Activated T-cell treated with anti-CD3 and anti-CD28 coated beads, Interleukin-2, amount 50 U/mL, for 4 hours (primary cell): ENCODE measurements at regions not wholly inside any gene's neighbourhood (a gene's known extent, or its start where the extent isn't known, plus 50 kb on each side); places are given as distances from the start of the nearest gene placed in this dataset.

Experiments used
- ATAC-seq, 2 donors: fragments of 200-7000 bp; cut with Tn5 transposase; one replicate each; pipeline ENCODE4 v1.10.0; 2021
- DNase-seq: peaks from one replicate; pipeline ENCODE4 v3.0.0-alpha.2; 2020
- H3K27me3 Mint-ChIP-seq: one replicate; pipeline ENCODE4 v1.8.0; 2021; ENCODE audit warnings: low read depth, mixed read lengths
- H3K36me3 Mint-ChIP-seq: one replicate; pipeline ENCODE4 v1.8.0; 2022; ENCODE audit warnings: mixed read lengths; ENCODE audit not compliant: insufficient read depth
- H3K4me1 Mint-ChIP-seq: one replicate; pipeline ENCODE4 v1.8.0; 2021; ENCODE audit warnings: low read depth, mixed read lengths
- H3K4me3 Mint-ChIP-seq: one replicate; pipeline ENCODE4 v1.8.0; 2021; ENCODE audit warnings: mild to moderate bottlenecking, moderate library complexity, mixed read lengths
- H3K9me3 Mint-ChIP-seq: one replicate; pipeline ENCODE4 v1.8.0; 2021; ENCODE audit warnings: mixed read lengths

DNA sequence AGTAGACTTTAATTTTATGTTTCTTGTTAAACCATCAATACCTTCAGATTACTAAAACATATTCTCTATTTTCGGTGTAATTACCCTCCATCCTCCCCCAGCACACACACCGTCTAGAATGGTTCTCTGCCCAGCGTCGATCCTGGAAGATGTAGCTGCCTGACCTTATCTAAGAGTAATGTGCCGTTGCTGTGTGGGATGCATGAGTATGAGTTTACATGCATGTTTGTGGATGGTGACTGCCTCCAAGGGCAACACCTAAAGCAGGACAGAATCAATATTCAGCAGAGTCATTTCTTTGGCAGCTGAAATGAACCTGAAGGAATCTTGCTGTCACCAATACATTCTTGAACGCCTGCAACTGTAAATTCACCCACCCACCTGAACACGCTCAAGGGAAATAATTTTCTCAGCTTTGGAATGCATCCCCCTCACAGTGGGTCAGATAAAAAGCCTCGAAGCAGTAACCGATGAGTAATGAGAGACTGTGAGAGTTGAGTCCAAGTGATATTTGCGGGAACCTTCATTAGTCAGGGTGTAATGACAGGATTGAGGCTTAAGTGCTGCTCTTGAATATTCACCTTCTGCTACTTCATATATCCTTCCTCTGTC is 155.8 kb upstream of the RND3 start:
- Mint-ChIP-seq H3K4me3 (no peak overlapping the region), H3K9me3 (no peaks in the 10 kb centered on the region), H3K27me3 (no peaks in the 10 kb centered on the region), H3K36me3 (no peaks in the 10 kb centered on the region), H3K4me1 (no peaks in the 10 kb centered on the region)
- ATAC-seq: no peak
- DNase-seq: no peak

DNA sequence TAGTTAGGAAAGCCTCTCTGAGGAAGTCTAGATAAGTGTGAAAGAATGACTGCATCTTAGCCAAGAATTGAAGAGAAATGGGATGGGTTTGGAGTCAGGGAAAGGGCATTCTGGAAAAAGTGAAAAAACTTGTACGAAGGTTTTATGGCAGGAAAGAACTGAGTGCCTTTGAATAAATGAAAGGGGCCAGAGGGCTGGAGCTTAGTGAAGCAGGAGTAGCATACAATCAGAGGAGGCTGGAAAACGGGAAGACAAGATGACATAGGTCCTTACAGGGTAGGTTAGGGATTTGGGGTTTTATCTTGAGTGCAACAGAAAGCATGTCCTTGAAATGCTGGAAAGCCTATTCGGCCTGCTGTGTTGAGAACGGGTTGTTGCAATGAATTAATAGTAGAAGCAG is 152.6 kb upstream of the RND3 start:
- DNase-seq (no peak), ATAC-seq (no peak)
- Mint-ChIP-seq H3K9me3 (no peaks in the 10 kb centered on the region), H3K4me1 (no peaks in the 10 kb centered on the region), H3K27me3 (no peaks in the 10 kb centered on the region), H3K36me3 (no peaks in the 10 kb centered on the region), H3K4me3 (no peak overlapping the region)

DNA sequence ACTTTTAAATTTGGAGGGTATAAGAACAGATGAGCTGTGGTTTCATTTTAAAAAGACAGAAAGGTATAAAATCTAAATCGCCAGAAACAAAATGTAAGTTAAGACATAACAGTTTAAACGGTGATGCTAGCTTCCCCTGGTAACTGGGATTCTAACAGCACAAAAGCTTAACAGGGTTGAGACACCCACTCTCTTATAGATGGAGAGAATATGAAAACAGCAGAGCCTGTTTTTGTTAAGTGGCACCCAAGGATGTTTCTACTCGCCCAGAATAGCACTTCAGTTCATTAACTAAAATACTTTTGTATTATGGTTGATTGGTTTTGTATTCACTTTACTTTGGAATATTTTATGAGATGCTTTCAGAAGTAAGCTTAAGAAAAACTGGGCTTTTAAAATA is 151.9 kb upstream of the RND3 start:
- DNase-seq (no peak), ATAC-seq (no peak)
- Mint-ChIP-seq H3K36me3 (no peaks in the 10 kb centered on the region), H3K4me3 (no peak overlapping the region), H3K4me1 (no peaks in the 10 kb centered on the region), H3K27me3 (no peaks in the 10 kb centered on the region), H3K9me3 (no peaks in the 10 kb centered on the region)

DNA sequence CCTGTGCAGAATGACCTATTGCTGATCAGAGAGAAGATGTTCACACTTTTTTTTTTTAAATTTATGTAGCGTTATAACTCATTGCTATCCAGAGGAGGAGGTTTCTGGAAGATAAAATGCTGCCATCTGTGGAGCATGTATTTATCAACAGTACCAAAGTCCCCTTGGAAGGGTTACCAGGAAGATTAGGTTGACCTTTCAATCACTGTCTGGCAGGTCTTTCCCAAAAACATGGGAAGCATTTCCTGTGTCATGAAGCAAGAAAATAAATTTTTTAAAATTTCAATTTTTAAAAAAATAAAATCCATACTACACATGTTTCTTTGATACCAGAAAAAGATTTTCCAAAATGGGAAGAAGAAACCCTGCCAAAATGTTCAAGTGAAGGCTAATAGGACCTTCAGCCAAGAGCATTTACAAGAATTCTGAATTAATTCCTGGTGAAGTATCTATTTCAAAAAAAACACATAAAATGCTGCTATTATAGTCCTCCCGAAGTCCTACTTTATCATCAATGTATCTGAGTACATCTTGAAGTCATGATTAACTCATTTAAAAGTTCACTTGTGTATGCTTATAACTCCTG is 143.9 kb upstream of the RND3 start:
- no peaks in the 10 kb centered on the region for H3K9me3 Mint-ChIP-seq
- ATAC-seq (no peak), DNase-seq (no peak)
- no peaks in the 10 kb centered on the region for H3K4me1 Mint-ChIP-seq
- H3K27me3 Mint-ChIP-seq: no peaks in the 10 kb centered on the region
- no peaks in the 10 kb centered on the region for H3K36me3 Mint-ChIP-seq
- H3K4me3 Mint-ChIP-seq: no peak overlapping the region

DNA sequence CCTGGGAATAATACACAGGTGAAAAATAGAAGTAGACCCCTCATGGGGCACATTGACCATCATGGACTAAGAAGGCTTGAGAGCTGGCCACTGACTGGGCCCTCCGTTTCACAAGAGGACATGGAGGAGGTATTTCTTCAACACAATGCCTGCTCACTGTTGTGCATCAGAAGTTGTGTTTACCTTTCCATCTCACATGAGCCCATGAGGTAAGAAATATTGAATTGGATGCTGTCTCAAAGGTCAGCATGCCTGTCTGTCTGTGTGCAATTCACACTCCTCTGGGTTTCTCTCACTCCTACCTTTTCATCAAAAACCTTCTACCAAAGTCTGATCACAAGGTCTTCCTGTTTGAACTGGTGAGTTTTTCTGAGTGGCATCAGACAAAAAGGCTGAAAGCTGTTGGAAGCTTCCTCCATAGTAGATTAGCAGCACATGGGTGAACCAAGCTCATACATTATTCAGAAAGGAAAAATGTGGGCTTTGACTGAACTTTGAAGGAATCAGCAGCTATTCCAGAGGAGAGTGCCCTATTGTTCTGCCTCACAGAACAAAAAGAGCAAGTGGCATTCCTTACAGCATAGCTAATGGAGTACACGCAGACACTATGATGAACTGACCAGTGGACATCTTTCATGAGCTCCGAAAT is 143.2 kb upstream of the RND3 start:
- Mint-ChIP-seq H3K27me3 (no peaks in the 10 kb centered on the region), H3K4me3 (no peak overlapping the region), H3K36me3 (no peaks in the 10 kb centered on the region), H3K9me3 (no peaks in the 10 kb centered on the region), H3K4me1 (no peaks in the 10 kb centered on the region)
- no peak for DNase-seq
- no peak for ATAC-seq

DNA sequence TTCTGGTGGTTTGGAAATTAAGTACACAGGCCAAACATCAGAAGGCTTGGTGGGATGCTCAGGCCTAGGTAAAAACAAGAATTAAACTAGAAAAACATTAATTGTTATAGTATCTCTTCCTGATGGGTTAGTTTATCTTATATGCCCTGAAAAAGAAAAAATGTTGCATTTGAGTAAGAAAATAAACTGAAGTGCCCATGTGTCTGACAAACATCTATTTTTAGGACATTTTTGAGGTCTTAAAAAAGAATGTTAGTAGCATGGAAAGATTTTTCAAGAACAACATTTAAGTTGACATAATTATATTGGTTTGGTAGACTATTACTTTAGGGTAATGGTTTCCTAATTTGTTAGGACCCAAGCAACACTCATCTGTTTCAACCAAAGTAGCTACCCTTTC is 140.1 kb upstream of the RND3 start:
- Mint-ChIP-seq H3K9me3 (no peaks in the 10 kb centered on the region), H3K27me3 (peaks cover 2% of the 10 kb centered on the region), H3K36me3 (no peaks in the 10 kb centered on the region), H3K4me1 (no peaks in the 10 kb centered on the region), H3K4me3 (no peak overlapping the region)
- no peak for ATAC-seq
- no peak for DNase-seq

DNA sequence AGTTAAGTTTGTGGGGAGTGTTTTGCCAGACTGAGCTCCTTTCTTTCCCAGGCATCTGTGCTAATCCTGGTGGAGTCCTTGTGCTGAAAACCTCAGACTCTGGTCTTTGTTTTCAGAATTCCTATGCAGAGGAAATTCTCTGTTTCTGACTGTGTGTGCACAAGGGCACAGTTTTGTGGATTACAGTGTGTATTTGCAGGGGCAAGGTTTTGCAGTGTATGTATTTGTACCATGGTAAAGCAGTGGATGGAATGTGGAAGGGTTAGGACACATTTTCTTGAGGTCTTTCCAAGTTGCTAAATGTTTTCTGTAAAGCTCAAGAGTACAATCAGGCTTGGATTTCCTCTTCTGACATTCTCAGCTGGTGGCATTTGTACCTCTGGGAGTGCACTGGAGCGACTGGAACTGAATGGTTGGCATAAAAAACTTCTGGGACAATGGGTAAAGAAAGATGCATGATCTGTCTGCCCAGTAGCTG is 139.5 kb upstream of the RND3 start:
- ATAC-seq (no peak), DNase-seq (no peak)
- Mint-ChIP-seq H3K27me3 (peaks cover 2% of the 10 kb centered on the region), H3K4me1 (no peaks in the 10 kb centered on the region), H3K36me3 (no peaks in the 10 kb centered on the region), H3K9me3 (no peaks in the 10 kb centered on the region), H3K4me3 (no peak overlapping the region)

DNA sequence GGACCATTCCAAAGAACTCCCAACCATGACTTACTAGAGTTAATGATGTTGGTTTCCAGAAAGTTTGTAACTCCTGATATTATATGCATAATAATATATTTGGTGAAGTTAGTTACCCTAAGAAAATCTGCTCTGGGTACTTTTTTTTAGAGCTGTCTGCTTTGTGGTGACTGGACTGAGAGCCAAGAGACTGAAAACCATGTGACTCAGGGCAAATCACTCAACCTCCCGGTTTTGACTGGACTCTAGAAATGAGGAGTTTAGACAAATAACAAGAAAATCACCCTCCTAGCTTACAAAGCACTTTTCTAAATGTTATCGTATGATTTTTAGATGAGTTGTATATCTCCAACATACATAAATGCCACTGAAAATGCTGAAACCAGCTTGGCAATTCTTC is 138.3 kb upstream of the RND3 start:
- Mint-ChIP-seq H3K9me3 (no peaks in the 10 kb centered on the region), H3K27me3 (peaks cover 2% of the 10 kb centered on the region), H3K4me1 (no peaks in the 10 kb centered on the region), H3K36me3 (no peaks in the 10 kb centered on the region), H3K4me3 (no peak overlapping the region)
- ATAC-seq: no peak
- DNase-seq: no peak

DNA sequence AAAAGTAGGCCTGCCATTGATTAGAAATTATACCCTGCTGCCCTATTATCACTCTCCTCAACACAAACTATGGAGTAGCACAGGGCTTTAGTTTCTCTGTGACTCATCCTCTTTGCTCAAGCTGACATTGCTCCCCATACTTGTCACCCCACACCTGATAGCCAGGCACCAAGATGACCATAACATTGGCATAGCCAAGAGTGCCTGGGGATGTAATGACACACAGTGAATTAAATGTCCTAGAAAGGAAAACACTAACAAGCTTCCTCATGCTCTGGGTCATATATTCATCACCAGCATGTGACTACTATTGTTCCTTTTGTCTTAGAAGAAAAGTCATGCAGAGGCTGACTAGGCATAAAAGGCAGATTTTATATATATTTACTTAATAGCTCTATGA is 137.8 kb upstream of the RND3 start:
- H3K4me1 Mint-ChIP-seq: no peaks in the 10 kb centered on the region
- H3K4me3 Mint-ChIP-seq: no peak overlapping the region
- no peaks in the 10 kb centered on the region for H3K9me3 Mint-ChIP-seq
- peaks cover 2% of the 10 kb centered on the region for H3K27me3 Mint-ChIP-seq
- no peaks in the 10 kb centered on the region for H3K36me3 Mint-ChIP-seq
- DNase-seq: no peak
- ATAC-seq: no peak

DNA sequence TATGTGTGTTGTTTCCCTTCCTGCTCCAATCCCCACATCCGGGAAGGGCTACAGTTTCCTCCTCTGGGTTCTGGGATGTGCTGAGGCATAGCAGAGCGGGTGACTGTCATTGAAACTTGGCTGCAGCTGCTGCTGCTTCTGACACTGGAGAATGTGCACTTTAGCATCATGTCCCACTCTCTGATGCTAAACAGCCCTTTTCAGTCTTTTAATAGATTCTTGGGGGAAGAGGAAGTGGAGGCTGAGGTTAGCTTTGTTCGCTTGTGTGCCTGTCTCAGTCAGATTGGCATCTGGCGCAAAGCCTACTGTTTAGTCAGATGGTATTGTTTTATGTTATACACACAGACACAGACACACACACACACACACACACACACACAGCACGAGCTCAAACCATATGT is 136.5 kb upstream of the RND3 start:
- H3K4me3 Mint-ChIP-seq: no peak overlapping the region
- no peaks in the 10 kb centered on the region for H3K9me3 Mint-ChIP-seq
- H3K36me3 Mint-ChIP-seq: no peaks in the 10 kb centered on the region

DNA sequence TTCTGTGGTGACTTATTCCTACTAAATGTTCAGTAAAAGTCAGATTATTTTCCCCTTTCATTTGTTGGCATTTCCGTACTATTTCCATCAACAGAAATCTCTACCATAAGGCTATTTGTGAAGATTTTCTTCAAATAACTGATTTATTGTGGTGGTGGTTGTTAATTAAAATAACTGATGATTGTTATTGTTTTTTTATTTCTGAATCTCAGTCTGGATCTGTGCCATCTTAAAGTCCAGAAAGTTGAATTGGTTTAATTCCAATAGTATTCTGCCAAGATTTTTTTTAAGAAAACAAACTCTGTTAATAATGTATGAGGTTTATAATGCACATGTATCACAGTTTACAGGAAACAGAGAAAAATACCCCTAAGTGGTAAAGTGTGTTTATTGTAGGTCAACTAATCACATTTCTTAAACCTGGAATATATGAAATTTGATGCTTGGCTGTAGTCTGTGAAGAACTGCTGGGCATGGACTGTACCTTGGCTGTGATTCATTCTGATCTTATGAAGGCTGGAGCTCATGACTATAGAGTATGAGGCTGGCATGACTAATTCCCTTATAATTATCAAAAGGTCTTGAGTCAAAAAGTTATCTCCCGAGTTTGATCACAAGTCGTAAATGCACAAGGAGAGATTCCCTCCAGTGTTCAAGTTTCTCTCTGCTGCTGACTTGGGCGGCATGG is 134.2 kb upstream of the RND3 start:
- H3K4me3 Mint-ChIP-seq: no peak overlapping the region
- H3K36me3 Mint-ChIP-seq: no peaks in the 10 kb centered on the region
- H3K27me3 Mint-ChIP-seq: peaks cover 2% of the 10 kb centered on the region
- no peaks in the 10 kb centered on the region for H3K4me1 Mint-ChIP-seq
- DNase-seq: no peak
- H3K9me3 Mint-ChIP-seq: no peaks in the 10 kb centered on the region
- ATAC-seq: no peak

More for the DNA sequence above, 136.5 kb upstream of the RND3 start:
- Mint-ChIP-seq H3K4me1 (no peaks in the 10 kb centered on the region), H3K27me3 (peaks cover 2% of the 10 kb centered on the region)
- ATAC-seq (no peak), DNase-seq (no peak)

DNA sequence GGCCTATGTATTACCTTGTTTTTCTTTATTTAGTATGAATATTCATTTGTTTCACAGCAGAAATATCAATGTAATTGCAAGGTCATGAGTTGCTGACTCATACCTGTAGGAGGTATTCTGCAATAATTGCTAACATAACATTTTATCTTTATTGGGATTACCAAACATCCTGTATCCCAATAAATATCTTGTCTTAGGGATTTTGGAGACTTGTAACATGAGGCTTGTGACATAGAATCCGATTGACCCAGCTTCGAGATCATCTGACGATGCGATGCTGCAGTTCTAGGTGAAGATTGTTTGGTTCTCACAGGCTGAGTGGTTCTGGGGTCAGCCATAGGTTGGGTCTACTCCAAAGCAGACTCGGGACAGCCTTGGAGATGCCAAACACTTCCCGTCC is 133.4 kb upstream of the RND3 start:
- H3K4me1 Mint-ChIP-seq: no peaks in the 10 kb centered on the region
- H3K27me3 Mint-ChIP-seq: peaks cover 2% of the 10 kb centered on the region
- no peak for ATAC-seq
- no peak overlapping the region for H3K4me3 Mint-ChIP-seq
- no peaks in the 10 kb centered on the region for H3K36me3 Mint-ChIP-seq
- no peak for DNase-seq
- no peaks in the 10 kb centered on the region for H3K9me3 Mint-ChIP-seq

DNA sequence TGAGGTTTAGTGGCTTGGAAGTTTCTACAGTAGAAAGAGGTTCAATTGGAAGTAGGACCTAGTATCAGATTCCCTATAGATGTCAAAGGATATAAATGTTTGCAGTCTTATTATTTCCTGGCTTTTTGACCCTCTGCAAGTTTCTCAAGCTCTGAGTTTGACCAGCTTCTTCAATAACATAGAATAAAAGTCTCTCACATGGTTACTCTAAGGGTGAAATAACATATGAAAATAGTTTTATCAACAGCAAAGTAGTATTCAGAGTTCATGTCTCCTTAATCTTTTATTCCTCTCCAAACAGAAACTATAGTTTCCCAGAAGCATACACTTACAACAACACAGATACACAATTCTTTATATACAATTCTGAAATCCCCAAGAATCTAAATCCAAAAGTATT is 132.9 kb upstream of the RND3 start:
- no peaks in the 10 kb centered on the region for H3K36me3 Mint-ChIP-seq
- H3K9me3 Mint-ChIP-seq: no peaks in the 10 kb centered on the region
- no peak overlapping the region for H3K4me3 Mint-ChIP-seq
- ATAC-seq (no peak), DNase-seq (no peak)
- peaks cover 2% of the 10 kb centered on the region for H3K27me3 Mint-ChIP-seq
- H3K4me1 Mint-ChIP-seq: no peaks in the 10 kb centered on the region

DNA sequence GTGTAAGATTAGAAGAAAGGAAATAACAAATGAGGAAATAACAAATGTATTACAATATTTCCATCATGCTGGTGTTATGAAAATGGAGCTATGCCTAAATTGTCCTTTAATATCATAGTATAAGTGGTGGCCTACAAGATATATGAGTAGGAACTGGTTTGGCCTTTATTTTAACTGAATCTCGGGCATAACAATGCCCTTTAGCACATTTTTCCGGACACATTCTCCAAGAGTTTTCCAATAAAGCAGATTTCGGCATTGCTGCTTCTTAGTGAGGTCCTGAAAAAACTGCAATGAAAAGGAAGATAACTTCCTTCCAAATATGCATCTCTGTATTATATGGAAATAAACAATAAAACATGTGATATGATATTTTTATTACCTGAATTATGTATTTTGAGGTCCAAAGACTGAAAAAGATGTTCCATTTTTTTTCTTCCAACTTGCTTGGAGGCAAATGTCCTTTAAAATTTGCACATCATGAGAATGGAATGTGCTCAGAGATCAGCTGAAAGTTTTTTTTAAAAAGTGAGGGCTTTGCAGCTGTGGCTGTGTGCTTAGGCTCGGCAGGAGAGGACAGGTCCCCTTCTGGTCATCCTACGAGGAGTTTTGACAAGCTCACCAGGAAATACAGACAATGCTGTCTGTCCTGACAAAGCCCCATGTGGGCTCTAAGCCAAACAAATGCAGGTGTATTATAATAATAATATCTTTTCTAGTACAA is 132.3 kb upstream of the RND3 start:
- Mint-ChIP-seq H3K4me1 (no peaks in the 10 kb centered on the region), H3K9me3 (no peaks in the 10 kb centered on the region), H3K27me3 (peaks cover 2% of the 10 kb centered on the region), H3K36me3 (no peaks in the 10 kb centered on the region), H3K4me3 (no peak overlapping the region)
- no peak for ATAC-seq
- DNase-seq: no peak
